ENCODE measurements at regions not wholly inside any gene's neighbourhood (a gene's known extent, or its start where the extent isn't known, plus 50 kb on each side); places are given as distances from the start of the nearest gene placed in this dataset.

GRCh38 chr17:14581186-14581830, 280.4 kb downstream of the HS3ST3B1 start:
- ATAC-seq (no peak), DNase-seq (ENCODE audit: low spot score) (no peak), FAIRE-seq (no peak)
- H3K27me3 ChIP-seq (ENCODE audit: control insufficient read depth in 1 of 2, insufficient read depth in 2 of 2, low read length in 2 of 2) = no peaks in the 10 kb centered on the region
- no peak overlapping the region for H3K9ac ChIP-seq (ENCODE audit: insufficient read depth, low read depth, low read length)
- ChIA-PET POLR2A (no interaction called here), CTCF (ENCODE audit: low intra/inter-chr PET ratio, low total read pairs) (no interaction called here)
- no peak for TF ChIP-seq NFE2L2 (IDR thresholded peaks at IDR 0.05; ENCODE audit: low read length)
- TF ChIP-seq, protein P1, sequence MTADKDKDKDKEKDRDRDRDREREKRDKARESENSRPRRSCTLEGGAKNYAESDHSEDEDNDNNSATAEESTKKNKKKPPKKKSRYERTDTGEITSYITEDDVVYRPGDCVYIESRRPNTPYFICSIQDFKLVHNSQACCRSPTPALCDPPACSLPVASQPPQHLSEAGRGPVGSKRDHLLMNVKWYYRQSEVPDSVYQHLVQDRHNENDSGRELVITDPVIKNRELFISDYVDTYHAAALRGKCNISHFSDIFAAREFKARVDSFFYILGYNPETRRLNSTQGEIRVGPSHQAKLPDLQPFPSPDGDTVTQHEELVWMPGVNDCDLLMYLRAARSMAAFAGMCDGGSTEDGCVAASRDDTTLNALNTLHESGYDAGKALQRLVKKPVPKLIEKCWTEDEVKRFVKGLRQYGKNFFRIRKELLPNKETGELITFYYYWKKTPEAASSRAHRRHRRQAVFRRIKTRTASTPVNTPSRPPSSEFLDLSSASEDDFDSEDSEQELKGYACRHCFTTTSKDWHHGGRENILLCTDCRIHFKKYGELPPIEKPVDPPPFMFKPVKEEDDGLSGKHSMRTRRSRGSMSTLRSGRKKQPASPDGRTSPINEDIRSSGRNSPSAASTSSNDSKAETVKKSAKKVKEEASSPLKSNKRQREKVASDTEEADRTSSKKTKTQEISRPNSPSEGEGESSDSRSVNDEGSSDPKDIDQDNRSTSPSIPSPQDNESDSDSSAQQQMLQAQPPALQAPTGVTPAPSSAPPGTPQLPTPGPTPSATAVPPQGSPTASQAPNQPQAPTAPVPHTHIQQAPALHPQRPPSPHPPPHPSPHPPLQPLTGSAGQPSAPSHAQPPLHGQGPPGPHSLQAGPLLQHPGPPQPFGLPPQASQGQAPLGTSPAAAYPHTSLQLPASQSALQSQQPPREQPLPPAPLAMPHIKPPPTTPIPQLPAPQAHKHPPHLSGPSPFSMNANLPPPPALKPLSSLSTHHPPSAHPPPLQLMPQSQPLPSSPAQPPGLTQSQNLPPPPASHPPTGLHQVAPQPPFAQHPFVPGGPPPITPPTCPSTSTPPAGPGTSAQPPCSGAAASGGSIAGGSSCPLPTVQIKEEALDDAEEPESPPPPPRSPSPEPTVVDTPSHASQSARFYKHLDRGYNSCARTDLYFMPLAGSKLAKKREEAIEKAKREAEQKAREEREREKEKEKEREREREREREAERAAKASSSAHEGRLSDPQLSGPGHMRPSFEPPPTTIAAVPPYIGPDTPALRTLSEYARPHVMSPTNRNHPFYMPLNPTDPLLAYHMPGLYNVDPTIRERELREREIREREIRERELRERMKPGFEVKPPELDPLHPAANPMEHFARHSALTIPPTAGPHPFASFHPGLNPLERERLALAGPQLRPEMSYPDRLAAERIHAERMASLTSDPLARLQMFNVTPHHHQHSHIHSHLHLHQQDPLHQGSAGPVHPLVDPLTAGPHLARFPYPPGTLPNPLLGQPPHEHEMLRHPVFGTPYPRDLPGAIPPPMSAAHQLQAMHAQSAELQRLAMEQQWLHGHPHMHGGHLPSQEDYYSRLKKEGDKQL (CRISPR knock-in tag; IDR thresholded peaks at IDR 0.05; ENCODE audit: low read depth) = no peak
- no peak for TF ChIP-seq ZMYM2 (CRISPR knock-in tag; IDR thresholded peaks at IDR 0.05)
- no peak for TF ChIP-seq NKX3-1 (CRISPR knock-in tag; IDR thresholded peaks at IDR 0.05)
- no peak for TF ChIP-seq MBNL3 (CRISPR knock-in tag; conservative IDR thresholded peaks at IDR 0.05)
- TF ChIP-seq ZNF484 (CRISPR knock-in tag; IDR thresholded peaks at IDR 0.05; ENCODE audit: borderline replicate concordance, low read depth) = no peak
- TF ChIP-seq NBN (conservative IDR thresholded peaks at IDR 0.05) = no peak
- no peak for TF ChIP-seq ATF5 (CRISPR knock-in tag; IDR thresholded peaks at IDR 0.05; ENCODE audit: low read depth)
- no peak overlapping the region for H3K4me2 ChIP-seq (ENCODE audit: low read depth, low read length)
- no peaks in the 10 kb centered on the region for H3K4me1 ChIP-seq (ENCODE audit: insufficient read depth, low read length)
- in situ Hi-C loops (cut with HindIII; ENCODE audit: extremely low pct_ligation_motif_present, low pct_unique_long_range_greater_than_20kb) (no loop called here), intact Hi-C loops (cut with micrococcal nuclease; ENCODE audit: unreplicated experiment) (no loop called here)
- no peaks in the 10 kb centered on the region for H4K20me1 ChIP-seq (ENCODE audit: insufficient read depth, low read length)
- WGBS (ENCODE audit: low lambda C conversion rate) = 95% methylated on average over 10 of the region's 10 CpGs
- H3K9me3 ChIP-seq (ENCODE audit: low read length) = no peaks in the 10 kb centered on the region
- no peaks in the 10 kb centered on the region for H3K79me2 ChIP-seq (ENCODE audit: insufficient read depth, low read length)
- no peak overlapping the region for H2AFZ ChIP-seq (ENCODE audit: low read length)
- no peak overlapping the region for H3K4me3 ChIP-seq (replicated peaks in 1 of 3; ENCODE audit: insufficient read depth in 1 of 3, low read depth in 2 of 3, low read length in 3 of 3)
- no peak overlapping the region for H3K27ac ChIP-seq (ENCODE audit: extremely low read length, insufficient read depth, low read length)
- no TSS peak for BruUV-seq (replicated peaks)
- peaks cover 0 to 2% of the 10 kb centered on the region in 2 experiments; a peak in 1 of 5 replicates for H3K36me3 ChIP-seq (replicated peaks in 1 of 2; ENCODE audit: control insufficient read depth in 1 of 2, insufficient read depth in 2 of 2, low read length in 2 of 2)

All from HepG2 (cell line).